ENCODE measurements at regions not wholly inside any gene's neighbourhood (a gene's known extent, or its start where the extent isn't known, plus 50 kb on each side); places are given as distances from the start of the nearest gene placed in this dataset.

GRCh38 chr5:99247346-99247745, 318.5 kb upstream of the CHD1 start:
- Histone ChIP-seq H3K4me3 (replicated peaks in 1 of 4; ENCODE audit: control extremely low read depth in 1 of 4, insufficient read depth in 1 of 4, low read depth in 3 of 4, low read length in 4 of 4) (no peak overlapping the region), H3K4me2 (ENCODE audit: extremely low read depth, insufficient read depth, low read length) (no peak overlapping the region), H3K27me3 (ENCODE audit: control insufficient read depth, insufficient read depth, low read length) (no peaks in the 10 kb centered on the region), H3K4me1 (ENCODE audit: control insufficient read depth, extremely low read depth, insufficient read depth, low read length) (no peaks in the 10 kb centered on the region), H3K9me3 (ENCODE audit: control insufficient read depth, insufficient read depth, low read depth, low read length) (no peaks in the 10 kb centered on the region), H3K27ac (ENCODE audit: insufficient read depth, low read length) (no peak overlapping the region), H2AFZ (ENCODE audit: low read length) (no peak overlapping the region), H3K79me2 (ENCODE audit: control insufficient read depth, insufficient read depth, low read length) (no peaks in the 10 kb centered on the region), H3K36me3 (ENCODE audit: control insufficient read depth, insufficient read depth, low read length) (no peaks in the 10 kb centered on the region), H4K20me1 (ENCODE audit: control insufficient read depth, extremely low read depth, insufficient read depth, low read length) (no peaks in the 10 kb centered on the region), H3K9ac (ENCODE audit: insufficient read depth, low read length) (no peak overlapping the region)
- DNase-seq (ENCODE audit: low read depth in 2 of 2), result no peak
- no peak for TF ChIP-seq EZH2 (IDR thresholded peaks at IDR 0.05; ENCODE audit: low read length, missing control alignments)
- no peak for TF ChIP-seq CTCF (conservative IDR thresholded peaks at IDR 0.05 in 1 of 2, IDR thresholded peaks at IDR 0.05 in 1 of 2; ENCODE audit: low read depth in 1 of 2, low read length in 2 of 2)

GRCh38 chr5:99243111-99243510, 314.3 kb upstream of the CHD1 start:
- no peaks in the 10 kb centered on the region for H4K20me1 ChIP-seq (ENCODE audit: control insufficient read depth, extremely low read depth, insufficient read depth, low read length)
- no peak overlapping the region for H3K27ac ChIP-seq (ENCODE audit: insufficient read depth, low read length)
- H3K9me3 ChIP-seq (ENCODE audit: control insufficient read depth, insufficient read depth, low read depth, low read length), result no peaks in the 10 kb centered on the region
- H3K36me3 ChIP-seq (ENCODE audit: control insufficient read depth, insufficient read depth, low read length), result no peaks in the 10 kb centered on the region
- H3K4me3 ChIP-seq (replicated peaks in 1 of 4; ENCODE audit: control extremely low read depth in 1 of 4, insufficient read depth in 1 of 4, low read depth in 3 of 4, low read length in 4 of 4), result no peak overlapping the region
- no peak overlapping the region for H2AFZ ChIP-seq (ENCODE audit: low read length)
- H3K4me1 ChIP-seq (ENCODE audit: control insufficient read depth, extremely low read depth, insufficient read depth, low read length), result no peaks in the 10 kb centered on the region
- no peak for DNase-seq (ENCODE audit: low read depth in 2 of 2)
- no peak overlapping the region for H3K4me2 ChIP-seq (ENCODE audit: extremely low read depth, insufficient read depth, low read length)
- H3K79me2 ChIP-seq (ENCODE audit: control insufficient read depth, insufficient read depth, low read length), result no peaks in the 10 kb centered on the region
- H3K9ac ChIP-seq (ENCODE audit: insufficient read depth, low read length), result no peak overlapping the region
- no peak for TF ChIP-seq CTCF (conservative IDR thresholded peaks at IDR 0.05 in 1 of 2, IDR thresholded peaks at IDR 0.05 in 1 of 2; ENCODE audit: low read depth in 1 of 2, low read length in 2 of 2)
- TF ChIP-seq EZH2 (IDR thresholded peaks at IDR 0.05; ENCODE audit: low read length, missing control alignments), result no peak
- no peaks in the 10 kb centered on the region for H3K27me3 ChIP-seq (ENCODE audit: control insufficient read depth, insufficient read depth, low read length)

GRCh38 chr5:99239826-99240360, 311.1 kb upstream of the CHD1 start:
- H3K36me3 ChIP-seq (ENCODE audit: control insufficient read depth, insufficient read depth, low read length), result no peaks in the 10 kb centered on the region
- H3K4me1 ChIP-seq (ENCODE audit: control insufficient read depth, extremely low read depth, insufficient read depth, low read length), result no peaks in the 10 kb centered on the region
- no peak for DNase-seq (ENCODE audit: low read depth in 2 of 2)
- H2AFZ ChIP-seq (ENCODE audit: low read length), result no peak overlapping the region
- no peaks in the 10 kb centered on the region for H3K27me3 ChIP-seq (ENCODE audit: control insufficient read depth, insufficient read depth, low read length)
- H3K4me2 ChIP-seq (ENCODE audit: extremely low read depth, insufficient read depth, low read length), result no peak overlapping the region
- H3K27ac ChIP-seq (ENCODE audit: insufficient read depth, low read length), result no peak overlapping the region
- H3K79me2 ChIP-seq (ENCODE audit: control insufficient read depth, insufficient read depth, low read length), result no peaks in the 10 kb centered on the region
- H3K4me3 ChIP-seq (replicated peaks in 1 of 4; ENCODE audit: control extremely low read depth in 1 of 4, insufficient read depth in 1 of 4, low read depth in 3 of 4, low read length in 4 of 4), result no peak overlapping the region
- no peak overlapping the region for H3K9ac ChIP-seq (ENCODE audit: insufficient read depth, low read length)
- TF ChIP-seq EZH2 (IDR thresholded peaks at IDR 0.05; ENCODE audit: low read length, missing control alignments), result no peak
- TF ChIP-seq CTCF (conservative IDR thresholded peaks at IDR 0.05 in 1 of 2, IDR thresholded peaks at IDR 0.05 in 1 of 2; ENCODE audit: low read depth in 1 of 2, low read length in 2 of 2), result no peak
- no peaks in the 10 kb centered on the region for H3K9me3 ChIP-seq (ENCODE audit: control insufficient read depth, insufficient read depth, low read depth, low read length)
- H4K20me1 ChIP-seq (ENCODE audit: control insufficient read depth, extremely low read depth, insufficient read depth, low read length), result no peaks in the 10 kb centered on the region

Measured in fibroblast of lung (primary cell).